SK-N-DZ (cell line): ENCODE measurements at regions not wholly inside any gene's neighbourhood (a gene's known extent, or its start where the extent isn't known, plus 50 kb on each side); places are given as distances from the start of the nearest gene placed in this dataset.
"Not testable (repeated sequence)": the region's sequence is repeated elsewhere in the genome, so short reads cannot be mapped to it uniquely, and the experiment has no call there.

Source experiments
- DNase-seq: peaks from one replicate; pipeline ENCODE4 v3.0.0-alpha.2; 2015; ENCODE audit warnings: low spot score

DNA sequence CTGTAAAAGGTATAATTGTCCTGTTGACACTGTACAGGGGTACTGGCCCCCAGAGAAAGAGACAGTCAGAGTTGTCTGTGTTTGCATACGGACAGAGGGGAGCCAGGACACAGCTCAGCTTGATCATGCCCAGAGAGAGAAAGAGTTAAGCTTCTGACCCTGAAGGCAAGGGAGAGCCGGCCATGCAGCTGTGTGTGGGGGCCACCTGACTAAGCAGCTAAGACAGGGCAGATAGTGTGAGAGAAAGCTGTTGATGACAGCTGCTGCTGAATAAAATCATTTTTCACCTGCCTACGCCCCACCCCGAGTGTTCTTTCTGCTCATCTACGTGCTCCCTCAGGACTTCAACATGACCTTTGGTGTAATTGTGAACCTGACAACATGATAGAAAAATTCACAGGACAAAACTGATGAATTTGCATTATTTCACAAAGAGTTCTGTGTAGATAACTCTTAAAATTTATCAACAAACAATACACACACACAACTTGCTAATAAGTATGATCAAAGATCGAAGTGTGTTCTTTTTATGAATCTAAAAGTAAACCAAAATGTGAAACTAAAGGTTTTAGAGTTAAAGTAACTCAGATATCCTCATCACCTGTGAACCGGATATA lies 1294.3 kb upstream of the ATXN8OS start:
- no peak for DNase-seq

DNA sequence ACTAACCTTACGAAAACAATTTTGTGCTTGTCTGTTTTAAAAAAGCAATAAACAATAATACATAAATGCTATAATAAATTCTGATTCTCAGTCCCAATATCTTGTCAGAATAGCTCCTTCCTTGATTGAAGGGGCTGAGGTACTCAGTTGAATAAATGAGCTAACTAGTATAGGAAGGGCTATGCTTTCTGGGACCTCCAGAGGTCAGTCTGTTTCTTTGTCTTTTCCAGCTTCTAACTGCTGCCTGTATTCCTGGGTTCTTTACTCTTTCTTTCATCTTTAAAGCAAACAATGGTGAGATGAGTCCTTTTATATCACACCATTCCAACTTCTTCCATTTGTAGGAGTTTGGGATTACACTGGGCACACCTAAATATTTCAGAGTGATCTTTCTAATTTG lies 1297.0 kb upstream of the ATXN8OS start:
- DNase-seq, result peak; percentile 7

DNA sequence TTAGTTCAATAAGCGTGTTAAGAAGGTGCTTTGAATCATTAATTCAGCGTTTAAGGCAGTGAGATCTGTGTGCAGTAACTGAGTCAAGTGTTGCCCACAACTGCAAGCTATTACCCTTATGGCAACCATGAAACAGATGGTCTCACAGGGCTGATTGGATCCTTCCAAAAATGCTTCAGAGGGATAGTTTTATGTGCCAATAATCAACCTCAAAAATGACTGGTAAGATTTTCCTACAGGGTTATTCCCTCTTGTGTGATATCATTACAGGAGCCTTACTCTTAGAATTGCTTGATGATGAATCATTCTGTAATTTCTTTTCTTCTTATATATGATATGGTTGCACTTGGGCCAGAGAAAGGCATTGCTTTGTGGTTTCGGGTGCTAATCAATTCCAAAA lies 1299.2 kb upstream of the ATXN8OS start:
- DNase-seq, result no peak

DNA sequence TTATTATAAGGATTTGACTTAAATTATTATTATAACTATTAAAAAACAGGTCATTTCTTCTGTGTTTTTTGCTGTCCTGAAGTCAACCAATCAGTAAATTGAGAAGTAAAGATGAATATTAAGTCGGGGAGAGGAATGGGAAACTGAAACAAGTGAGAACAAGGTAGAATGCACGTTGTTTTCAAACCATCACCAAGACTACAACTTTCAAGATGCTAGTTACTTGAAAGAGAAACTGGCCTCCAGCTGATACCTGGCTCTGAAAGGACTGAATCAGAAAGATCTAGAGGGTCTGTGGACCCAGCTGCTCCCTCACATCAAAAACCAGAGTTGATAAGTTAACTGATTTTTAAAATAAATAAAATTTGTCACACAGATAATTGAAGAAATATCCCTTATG lies 1301.5 kb upstream of the ATXN8OS start:
- no peak for DNase-seq

DNA sequence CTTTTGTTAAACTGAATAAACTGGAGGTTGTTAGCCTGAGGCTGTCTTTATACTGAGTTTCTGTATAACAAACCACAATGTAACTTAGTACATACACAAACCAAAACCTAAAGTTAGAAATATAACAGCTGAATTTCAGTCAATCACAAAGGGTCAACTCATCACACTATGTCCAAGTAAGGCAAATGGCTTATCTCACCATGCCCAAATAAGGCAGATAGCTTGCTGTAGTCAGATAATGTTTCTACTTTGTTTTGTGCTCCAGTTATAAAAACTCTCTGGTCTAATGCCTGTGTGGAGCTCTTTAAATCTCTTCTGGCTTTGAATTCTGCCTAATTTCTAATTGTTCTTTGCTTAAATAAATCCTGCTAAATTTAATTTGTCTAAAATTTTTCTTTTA lies 1323.4 kb upstream of the ATXN8OS start:
- DNase-seq, result no peak

DNA sequence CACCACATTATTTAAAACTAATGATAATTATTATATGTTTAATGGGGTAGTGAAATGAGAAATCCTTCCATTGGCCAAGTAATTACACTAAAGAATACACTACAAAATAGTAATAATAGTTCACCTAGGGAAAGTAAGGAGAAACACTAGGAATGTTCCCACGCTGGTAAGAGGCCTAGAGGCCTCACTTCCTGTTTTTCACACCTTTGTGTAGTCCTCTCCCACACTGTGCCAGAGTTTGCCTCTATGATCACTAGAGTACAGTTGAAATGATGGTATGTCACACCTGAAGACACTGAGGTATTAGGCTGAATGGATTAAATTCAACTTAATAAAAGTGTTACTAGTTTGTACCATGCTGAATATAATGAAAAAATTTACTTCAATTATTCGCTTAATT lies 1348.0 kb upstream of the ATXN8OS start:
- no peak for DNase-seq

DNA sequence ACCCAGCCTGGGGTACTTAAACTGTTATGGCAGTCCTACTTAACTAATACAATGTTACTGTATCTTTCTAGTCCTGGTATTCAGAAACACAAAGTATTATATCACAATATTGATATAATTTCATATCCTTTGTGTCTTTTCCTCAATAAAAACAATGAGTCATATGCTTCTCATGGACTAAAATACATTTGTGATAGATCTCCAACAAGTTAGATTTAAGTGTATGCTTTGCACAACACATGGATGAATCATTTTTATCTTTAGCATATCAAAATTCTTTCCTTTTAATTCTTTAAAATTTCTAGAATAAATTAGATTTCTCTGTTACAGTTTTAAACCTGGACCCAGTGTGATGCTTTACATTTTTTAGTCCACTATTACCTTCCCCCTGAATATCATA lies 1357.8 kb upstream of the ATXN8OS start:
- DNase-seq, result no peak

DNA sequence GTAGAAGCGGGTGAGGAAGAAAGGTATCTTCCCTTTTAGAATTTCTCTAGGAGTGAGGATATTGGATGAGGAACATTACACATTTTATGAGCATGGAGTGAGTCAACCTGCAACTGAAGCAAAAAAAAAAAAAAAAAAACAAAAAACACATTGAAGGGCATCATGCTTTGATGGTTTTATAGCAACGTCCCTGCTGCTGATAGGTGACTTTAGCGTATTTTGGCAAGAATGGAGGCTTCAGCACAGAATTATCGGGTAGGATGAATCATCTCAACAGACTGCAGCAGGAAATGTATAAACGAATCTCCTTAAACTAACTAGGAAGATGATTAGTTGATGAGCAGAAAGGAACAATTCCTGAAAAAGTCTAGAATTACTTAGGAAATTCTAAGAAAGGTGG lies 1359.6 kb upstream of the ATXN8OS start:
- DNase-seq, result no peak

DNA sequence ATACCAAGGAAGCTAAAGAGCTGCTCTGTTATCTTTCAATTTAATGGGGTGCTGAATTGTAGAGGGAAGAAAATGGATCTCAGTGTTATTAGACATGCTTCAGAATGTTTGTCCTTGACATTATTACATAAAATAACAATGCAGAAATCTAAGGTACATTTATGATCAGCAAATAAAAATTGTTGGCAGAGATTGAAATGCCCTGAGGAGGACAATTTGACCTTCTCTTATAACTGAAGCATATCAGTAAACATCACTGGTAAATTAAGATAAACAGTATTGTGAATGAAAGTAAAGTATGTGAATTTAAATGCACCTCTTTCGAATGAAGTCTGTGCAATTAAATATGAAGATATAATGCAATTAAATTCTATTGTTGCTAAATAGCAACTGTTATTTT lies 1362.1 kb upstream of the ATXN8OS start:
- no peak for DNase-seq

DNA sequence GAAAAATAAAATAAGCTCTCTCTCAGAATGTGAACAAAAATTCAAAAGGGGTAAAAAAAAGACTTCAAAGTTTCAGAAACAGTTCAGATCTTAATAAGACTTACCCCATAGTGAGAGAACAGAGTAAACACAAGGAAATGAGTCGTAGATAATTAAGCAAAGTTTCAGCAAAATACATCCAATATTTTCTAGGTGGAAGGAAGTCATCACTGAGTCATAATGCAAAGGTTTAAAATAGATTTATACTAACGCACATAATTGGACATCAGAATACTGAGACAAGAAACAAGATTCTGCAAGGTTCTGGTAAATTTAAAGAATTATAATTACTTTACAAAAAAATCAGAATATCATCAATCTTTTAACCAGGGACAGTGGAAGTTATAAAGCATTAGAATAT lies 1370.7 kb upstream of the ATXN8OS start:
- DNase-seq, result no peak

DNA sequence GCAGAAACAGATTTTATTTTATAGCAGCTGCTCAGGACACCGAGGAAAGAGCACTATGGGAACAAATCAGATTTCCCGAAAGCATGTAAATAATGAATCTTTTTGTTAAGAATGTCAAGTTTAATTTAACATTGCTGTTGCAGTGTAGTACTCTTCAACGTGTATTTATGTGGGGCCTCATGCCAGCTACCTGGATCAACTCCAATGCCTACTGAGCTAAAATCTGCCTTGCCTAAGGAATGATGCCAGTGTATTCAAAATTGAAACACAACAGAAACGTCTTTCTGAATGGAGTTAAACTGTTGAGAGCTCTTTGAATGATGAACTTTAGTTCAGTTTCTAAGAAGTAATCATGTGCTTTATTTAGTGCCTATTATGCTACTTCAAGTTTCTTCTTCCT lies 1379.8 kb upstream of the ATXN8OS start:
- no peak for DNase-seq

DNA sequence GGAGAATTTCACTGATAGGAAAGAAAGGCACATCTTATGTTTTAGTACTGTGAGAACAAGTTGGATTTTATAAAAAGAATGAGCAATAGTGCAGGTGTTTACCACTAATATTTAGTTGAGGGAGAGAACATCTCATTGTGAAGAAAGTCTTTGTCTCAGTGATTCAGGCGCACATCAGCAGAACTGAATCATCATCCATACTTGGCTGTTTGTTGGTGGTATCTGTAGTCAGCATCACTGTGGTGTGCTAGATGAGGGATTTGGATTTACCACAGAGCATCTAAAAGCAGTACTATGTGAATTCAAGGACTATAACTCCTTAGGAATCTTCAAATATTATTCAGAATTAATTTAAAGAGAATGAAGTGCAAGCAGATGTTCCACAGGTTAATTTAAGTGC lies 1380.5 kb upstream of the ATXN8OS start:
- DNase-seq, result no peak

DNA sequence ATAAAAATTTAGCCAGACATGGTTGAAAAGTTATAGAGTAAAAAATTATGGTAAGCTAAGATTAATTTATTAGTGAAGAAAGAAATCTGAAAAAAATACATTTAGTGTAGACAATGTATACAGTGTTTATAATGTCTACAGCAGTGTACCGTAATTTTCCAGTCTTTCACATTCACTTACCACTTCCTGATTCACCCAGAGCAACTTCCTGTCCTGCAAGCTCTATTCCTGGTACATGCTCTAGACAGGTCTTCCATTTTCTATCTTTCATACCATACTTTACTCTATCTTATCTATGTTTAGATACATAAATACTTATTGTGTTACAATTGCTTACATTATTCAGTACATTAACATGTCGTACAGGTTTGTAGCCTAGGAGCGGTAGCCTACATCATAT lies 1387.8 kb upstream of the ATXN8OS start:
- DNase-seq, result no peak

DNA sequence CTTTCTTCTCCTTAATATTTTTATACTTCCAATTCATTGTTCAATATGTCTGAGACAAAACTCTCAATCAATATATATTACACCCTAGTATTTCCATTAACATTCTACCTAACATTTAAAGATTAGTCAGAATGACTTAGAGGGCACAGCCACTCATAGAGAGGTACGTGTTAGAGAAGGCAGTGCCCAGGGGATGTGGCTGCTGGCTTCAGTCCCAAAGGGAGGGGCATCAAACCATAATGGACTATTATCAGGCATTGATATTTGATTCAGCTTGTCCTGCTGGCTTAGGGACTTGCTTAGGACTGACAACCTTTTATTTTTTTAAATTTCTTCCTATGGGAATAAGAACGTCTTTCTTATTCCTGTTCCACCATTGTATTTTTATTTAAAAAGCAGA lies 1392.0 kb upstream of the ATXN8OS start:
- DNase-seq, result no peak

DNA sequence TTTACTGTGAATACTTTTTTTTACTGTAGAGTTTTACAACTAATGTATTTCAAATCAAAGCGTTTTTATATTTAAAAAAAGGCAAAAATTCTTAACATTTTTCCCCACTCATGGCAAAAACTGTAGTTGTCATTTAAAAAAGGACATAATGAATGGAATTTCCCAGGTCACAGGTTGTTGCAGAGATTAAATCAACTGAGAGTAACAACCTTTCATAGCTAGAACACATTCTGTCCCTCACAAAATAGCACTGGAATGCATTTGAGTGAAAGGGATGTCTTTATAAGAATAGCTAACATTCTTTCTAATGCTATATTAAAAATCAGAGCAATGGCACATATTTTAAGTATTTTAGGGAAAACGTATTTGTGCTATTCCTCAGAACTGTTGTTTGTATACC lies 1393.3 kb upstream of the ATXN8OS start:
- no peak for DNase-seq

DNA sequence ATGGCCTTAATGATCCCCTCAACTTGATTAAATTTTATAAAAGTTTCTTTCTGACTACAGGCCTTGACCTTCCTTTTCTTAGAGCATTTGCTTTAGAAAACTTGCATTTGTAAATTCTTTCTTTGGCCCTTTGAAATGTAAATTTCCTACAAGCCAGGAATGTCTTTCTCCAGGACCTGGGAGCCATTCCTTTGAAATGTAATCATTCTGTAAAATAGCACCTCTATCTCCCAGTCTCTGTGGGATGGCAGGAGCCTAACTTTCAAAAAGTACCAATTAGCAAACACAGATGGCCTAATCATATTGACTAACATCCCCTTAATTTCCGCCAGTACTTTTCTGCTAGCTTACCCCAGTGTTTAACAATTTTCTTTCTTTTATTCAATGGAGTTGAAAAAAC lies 1394.2 kb upstream of the ATXN8OS start:
- DNase-seq, result no peak

DNA sequence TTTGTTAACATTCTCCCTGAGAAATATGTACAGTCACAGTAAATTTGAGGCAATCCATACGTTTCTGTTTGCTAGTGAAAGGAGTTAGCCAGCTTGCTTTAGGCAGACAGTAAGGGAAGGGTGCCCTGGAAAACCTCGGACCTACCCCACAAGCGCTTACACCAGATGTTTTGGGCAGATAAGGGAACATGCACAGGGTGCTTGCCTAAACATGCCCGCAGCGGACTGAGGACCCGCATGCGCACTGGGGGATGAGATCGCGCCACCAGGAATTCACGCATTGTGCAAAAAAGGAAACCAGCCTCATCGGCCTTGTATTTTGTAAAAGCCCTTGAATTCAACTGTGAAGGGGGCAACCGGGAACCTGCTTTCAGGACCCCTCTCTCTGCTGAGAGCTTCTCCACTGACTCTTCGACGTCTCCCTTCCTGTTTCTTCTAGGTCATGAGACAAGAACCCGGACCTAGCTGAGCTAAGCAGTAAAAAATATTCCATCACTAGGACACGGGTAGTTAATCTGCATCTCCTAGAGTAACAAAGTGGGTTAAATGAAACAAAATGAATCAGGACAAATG lies 1399.2 kb upstream of the ATXN8OS start:
- DNase-seq, result no peak

DNA sequence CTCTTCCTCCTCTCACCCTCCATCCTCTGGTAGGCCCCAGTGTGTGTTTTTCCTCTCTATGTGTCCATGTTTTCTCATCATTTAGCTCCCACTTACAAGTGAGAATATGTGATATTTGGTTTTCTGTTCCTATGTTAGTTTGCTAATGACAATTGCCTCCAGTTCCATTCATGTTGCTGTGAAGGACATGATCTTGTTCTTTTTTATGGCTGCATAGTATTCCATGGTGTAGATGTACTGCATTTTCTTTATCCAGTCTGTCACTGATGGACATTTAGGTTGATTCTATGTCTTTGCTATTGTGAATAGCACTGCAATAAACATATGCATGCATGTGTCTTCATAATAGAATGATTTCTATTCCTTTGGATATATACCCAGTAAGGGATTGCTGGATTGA lies 1401.6 kb upstream of the ATXN8OS start:
- not testable (repeated sequence) for DNase-seq

DNA sequence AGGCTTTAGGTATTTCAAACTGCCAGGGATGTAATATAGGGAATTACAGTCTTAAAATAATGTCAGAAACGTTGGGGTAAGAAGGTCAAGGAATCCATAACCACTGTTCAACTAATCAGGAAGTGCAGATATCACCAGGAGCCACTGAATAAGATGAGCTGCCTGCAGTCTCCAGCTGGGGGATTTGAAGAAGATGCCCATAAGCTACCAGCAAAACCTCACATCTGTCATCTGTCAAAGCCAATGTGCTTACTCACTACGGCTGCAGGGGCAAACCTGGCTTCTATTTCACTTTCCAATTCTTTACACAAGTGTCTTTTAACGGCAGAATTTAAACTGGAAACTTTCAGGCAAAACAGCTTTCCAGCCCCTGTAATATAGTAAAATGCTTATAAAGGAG lies 1410.1 kb upstream of the ATXN8OS start:
- peak; percentile 49 for DNase-seq

DNA sequence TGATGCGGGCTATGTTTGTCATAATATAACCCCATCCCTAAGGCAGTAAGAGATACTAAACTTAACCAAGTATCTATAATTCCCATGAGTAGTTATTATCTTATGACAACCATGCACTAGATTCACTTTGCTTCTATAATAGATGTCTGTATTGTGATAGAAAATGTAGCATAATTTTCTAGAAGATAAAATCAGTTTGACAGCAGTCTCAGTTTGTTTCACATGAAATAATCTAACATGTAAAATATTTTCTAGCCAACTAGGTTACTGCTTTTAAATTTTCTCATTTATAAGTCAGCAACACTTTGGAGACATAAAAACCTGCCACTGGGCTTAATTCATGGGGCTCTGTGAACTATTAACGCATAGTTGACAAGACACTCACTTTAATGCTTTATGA lies 1410.7 kb upstream of the ATXN8OS start:
- DNase-seq, result no peak

DNA sequence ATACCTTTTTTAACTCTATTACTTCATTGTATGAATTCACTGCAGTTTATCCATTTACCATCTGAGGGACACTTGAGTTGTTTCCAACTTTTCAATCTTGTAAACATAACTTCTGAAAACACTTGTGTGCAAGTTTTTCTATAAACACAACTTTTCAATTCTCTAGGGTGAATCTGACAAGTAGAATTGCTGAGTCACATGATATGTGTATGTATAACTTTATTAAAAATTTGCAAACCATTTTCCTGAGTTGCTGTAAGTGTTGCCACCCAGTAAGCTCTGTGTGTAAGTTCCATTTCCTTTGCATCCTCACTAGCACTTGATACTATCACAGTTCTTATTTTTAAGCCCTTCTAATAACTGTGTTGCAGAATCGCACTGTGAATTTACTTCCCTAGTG lies 1415.6 kb upstream of the ATXN8OS start:
- DNase-seq, result no peak

DNA sequence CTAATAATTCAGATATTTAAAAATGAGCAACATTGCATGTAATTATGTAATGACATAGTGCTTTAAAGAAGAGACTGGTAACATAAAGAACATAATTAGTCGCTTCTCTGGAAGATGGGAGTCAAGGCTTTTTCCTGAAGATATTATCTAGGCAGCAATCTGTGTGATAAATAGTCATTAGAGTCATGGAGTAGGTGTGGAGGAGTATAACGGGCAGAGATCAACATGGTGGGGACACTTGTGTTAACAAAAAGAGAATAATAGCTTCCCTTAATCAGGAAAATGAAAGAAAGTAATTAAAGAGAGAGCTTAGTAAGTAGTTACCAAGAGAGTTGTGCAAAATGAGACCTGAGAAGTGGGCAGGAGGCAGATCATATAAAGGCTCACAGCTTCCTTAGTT lies 1417.1 kb upstream of the ATXN8OS start:
- no peak for DNase-seq

DNA sequence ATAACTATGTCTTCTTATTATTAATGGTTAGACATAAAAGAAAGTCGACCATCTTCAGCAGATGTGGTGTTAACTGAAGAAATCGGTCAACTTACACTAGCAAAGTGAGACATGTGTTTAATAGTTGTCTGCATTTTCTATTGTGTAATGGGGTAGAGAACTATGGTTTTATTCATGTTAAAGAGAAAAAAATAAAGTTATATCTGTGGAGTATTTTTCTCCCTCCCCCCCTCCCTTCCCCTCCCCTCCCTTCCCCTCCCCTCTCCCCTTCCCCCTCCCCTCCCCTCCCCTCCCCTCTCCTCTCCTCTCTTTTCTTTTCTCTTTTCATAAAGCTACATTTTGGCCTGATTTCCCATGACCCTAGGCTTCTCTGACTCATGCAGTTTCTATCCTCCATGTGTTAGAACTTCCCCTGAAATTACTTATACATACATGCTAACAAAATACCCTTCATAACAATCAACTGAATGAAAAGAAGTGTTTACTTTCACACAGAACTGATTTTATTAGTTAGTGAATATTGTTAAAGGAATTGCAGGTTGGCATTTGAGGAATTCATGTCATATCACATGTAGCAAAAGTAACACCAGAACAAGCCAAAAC lies 1431.0 kb upstream of the ATXN8OS start:
- DNase-seq, result no peak

DNA sequence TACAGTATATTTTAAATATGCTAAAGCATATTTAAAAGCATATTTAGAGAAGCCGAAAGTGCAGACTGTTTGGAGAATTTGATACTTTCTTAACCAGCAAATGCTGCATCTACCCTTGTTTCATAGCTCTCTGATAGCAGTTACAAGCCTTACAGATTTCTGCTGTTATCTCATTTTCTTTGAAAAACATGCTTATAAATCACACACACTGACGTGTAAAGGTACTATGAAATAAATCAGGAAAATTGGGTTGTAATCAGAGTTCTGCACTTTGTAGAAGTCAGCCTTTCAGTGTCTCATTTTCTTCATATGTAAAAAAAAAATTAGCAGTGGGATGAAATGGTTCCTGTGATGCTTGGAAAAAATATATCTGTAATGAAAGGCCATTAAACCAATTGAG lies 1432.4 kb upstream of the ATXN8OS start:
- DNase-seq, result no peak
